ENCODE measurements at regions not wholly inside any gene's neighbourhood (a gene's known extent, or its start where the extent isn't known, plus 50 kb on each side); places are given as distances from the start of the nearest gene placed in this dataset.

DNA sequence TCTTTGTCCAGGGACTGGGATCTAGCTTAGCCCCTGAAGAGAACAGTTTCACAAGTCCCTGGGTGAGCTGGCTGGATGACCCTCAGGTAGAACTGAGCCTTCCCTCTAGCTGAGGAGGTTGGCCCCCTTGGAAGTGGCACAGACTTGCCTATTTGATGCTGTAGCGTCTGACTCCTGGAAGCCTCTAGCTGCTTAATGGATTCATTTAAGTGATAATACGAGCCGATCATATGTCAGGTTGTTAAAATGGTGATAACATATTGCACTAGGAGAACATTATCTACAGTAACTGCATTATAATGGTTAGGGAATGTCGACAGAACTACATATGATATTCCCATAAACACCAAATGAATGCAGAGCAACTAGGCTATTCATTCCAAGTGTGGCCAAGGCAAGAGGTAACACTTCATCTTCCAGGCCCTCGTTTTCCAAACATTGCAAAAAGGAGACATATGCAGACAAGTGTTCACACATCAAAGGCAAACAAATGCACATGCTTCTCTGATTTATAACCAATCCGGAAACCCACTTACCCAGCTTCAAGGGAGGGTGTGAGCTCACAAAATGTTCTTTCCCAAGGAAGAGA, 340.1 kb upstream of the PLXNA2 start:
- no peak for DNase-seq (ENCODE audit: low read depth, low spot score)

DNA sequence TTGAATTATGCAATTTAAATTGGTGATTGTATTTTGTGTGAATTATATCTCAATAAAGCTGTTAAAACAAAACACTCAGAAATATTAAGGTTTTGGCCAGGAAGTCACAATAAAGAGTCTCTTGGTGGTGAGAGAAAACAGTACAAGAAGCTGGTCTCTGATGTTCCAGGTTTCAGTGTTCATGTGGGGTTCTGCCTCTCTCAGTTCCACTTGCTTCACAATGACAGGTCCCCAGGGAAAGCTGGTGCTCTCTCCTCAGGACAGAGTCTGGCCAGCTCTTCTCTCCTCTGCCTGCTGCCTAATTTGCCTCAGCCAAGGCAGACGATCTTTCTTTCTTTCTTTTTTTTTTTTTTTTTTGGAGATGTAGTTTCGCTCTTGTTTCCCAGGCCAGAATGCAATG, 342.9 kb upstream of the PLXNA2 start:
- no peak for DNase-seq (ENCODE audit: low read depth, low spot score)

DNA sequence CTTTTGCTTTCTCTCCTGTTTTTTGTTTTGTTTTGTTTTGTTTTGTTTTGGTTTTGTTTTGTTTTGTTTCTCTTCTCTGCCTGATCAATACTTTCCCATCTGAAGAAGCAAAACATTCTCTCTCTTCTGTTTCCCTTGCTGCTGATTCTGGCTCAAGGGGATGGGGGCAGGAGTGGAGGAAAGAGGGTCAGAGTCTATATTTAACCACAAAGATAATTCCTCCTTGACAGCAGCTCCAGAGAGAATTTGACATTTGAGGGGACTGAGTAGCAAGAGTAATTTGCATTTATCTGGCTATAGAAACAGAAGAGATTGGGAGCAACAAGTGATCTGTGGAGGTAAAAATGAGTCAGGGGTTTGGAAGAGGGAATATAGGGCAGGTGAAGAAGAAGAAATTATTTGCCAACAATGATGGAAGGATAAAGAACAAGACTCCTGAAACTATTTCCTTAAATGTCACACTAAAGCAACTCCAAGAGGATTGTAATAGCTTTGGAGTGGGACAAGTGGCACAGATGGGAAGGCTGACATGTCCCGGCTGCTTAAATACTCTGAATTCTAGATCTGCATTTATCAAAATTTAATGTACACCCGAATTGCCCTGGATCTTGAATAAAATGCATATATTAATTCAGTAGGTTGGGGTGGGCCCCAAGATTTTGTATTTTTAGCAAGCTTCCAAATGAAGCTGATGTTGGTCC, 349.3 kb upstream of the PLXNA2 start:
- DNase-seq (ENCODE audit: low read depth, low spot score), result no peak

DNA sequence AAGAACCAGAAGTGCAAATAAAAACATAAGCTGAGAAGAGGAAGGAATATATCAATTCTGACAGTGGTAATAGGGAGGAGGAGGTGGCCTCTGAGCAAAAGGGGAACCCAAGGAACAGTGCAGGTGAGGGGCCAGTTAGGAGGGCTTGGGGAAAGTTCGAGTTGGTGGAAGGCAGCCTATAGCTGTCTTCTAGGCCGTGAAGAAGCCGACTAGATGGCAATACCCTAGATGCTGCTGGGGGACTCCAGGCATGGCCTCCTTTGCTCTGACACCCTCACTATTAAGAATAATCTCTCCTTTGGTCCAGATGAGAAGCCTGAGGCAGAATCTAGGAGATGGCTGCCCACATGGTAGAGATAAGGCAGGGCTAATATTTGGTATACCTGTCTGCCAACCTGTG, 351.1 kb upstream of the PLXNA2 start:
- DNase-seq (ENCODE audit: low read depth, low spot score), result no peak

DNA sequence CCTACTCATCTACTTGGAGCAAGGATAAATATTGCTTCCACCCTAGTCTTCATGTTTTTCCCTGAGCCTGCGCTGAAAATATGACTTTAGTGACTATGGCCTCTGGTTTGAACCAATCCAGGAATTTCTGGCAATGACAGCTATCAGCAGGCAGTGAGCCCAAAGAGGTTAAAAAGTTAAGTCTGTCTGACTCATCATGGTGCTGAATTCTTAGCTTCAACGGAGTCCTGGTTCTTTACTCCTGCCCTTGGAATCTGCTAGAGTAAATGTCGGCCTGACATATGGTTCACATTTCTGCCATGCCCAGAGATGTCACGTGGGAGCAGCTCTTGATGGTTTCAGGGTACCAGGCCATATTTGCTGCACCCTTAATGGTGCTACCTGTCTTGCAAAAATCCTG, 351.6 kb upstream of the PLXNA2 start:
- no peak for DNase-seq (ENCODE audit: low read depth, low spot score)

DNA sequence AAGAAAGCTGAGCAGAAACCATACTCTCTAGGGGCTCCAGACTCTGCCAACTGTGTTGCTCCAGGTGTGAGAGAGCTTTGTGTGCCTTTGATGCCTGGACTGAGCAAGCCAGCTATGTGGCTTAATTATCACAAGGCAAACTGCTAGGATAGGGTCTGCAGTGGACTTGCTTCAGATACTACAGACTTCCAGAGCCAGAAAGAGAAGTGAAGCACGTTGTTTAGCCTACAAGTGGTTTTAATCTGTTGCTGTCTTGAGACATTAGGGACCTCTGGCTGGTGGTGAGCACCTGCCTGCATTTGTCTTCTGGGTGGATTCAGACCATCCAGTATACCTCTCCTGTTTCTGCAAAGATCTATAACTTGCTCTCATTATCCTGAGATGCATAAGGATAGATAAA, 353.4 kb upstream of the PLXNA2 start:
- DNase-seq (ENCODE audit: low read depth, low spot score), result no peak

GRCh38 chr1:208598021-208598420, 353.8 kb upstream of the PLXNA2 start:
- no peak for DNase-seq (ENCODE audit: low read depth, low spot score)

GRCh38 chr1:208599063-208599462, 354.9 kb upstream of the PLXNA2 start:
- DNase-seq (ENCODE audit: low read depth, low spot score), result no peak

- DNase-seq (ENCODE audit: low read depth, low spot score), result no peak
Observed at GRCh38 chr1:208600456-208601190, 356.4 kb upstream of the PLXNA2 start.

DNA sequence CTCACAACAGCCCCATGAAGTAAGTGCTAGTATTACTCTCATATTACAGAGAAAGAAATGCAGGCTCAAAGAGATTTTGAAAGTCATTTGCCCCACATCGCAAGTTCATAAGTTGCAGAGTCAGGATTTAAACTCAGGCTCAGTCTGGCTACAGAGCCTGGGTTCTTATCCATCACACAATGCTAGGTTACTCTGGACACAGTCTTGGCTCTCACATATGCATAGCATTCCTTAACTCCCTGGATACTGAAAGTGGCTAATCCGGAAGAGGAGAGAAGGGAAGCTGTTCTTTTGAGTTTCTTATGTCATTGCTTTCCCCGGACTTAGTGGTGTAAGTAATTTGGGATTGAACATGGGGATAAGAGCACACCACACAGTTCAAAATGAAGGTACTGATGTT, 357.4 kb upstream of the PLXNA2 start:
- no peak for DNase-seq (ENCODE audit: low read depth, low spot score)

DNA sequence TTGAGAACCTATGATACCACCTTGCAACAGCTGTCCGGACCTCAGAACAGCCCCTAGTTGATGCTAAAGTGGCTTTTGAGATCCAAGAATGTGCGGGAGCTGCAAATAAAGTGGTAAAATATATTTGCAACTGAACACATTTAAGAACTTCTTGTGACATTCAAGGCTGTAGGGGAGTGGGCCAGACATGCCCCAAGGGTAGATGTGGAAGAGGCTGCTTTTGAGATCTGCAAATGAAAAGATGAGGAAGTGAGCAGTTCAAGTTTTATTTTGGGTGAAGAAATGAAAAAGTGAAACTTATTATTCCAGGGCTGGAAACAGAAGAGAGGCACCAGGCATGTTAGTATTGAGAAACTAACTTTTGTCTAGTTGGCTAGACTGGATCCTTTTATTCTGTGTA, 359.5 kb upstream of the PLXNA2 start:
- no peak for DNase-seq (ENCODE audit: low read depth, low spot score)

DNA sequence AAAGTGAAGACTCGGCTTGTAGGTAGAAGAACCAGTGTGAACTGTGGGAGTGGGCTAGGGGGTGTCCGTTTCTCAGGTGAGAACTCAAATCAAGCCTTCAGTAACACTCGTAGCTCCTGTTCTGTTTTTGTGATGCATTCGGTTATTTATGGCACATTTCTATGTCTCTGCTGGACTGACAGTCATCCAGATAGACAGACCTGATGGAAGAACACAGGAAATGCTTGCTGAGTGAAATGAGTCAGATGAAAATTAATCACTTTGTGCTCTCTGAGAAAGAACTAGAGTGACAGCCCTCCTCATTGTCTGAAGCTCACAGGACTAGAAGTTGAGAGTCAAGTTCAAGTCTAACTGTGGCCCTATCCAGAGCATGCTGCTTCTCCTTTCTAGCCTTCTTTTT, 360.1 kb upstream of the PLXNA2 start:
- DNase-seq (ENCODE audit: low read depth, low spot score), result no peak

DNA sequence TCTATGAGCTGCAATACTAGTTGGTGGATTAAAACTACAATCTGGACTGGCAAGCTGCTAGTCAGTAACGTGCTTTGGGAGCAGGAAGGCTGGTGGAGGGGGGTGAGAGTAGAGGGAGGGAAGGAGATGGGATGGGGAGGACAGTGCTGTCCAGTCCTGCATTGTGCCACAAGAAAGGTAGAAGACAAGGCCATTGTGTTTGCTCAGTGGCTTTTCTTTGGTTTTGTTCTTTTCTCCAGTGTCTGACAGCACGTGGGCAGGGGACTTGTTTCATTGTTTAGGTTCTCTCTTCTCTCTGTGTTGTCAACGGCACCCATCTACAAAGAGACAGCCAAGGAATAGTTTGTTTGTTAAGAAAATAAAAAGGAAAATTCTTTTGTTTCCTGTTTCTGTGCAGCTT, 362.8 kb upstream of the PLXNA2 start:
- DNase-seq (ENCODE audit: low read depth, low spot score), result no peak

DNA sequence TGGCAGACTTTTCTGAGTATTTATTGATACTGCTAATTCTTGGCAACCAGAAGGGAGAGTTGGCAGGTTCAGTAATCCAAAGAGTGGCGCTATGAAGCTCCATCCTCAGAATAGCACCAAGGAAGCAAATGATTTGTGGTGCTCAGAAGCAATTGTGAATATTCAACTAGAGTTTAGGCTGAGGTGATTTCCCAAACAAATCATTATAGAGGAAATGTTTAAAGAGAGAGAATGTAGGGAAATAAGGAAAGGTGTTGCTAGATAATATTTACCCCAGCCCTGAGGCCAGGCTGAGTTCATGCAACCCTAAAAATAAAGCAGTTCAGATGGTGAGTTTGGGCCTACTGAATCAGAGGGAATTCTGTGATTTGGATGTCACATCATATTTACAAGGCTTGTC, 363.4 kb upstream of the PLXNA2 start:
- DNase-seq (ENCODE audit: low read depth, low spot score), result no peak

- no peak for DNase-seq (ENCODE audit: low read depth, low spot score)
Observed at GRCh38 chr1:208614610-208615009, 370.4 kb upstream of the PLXNA2 start.

DNA sequence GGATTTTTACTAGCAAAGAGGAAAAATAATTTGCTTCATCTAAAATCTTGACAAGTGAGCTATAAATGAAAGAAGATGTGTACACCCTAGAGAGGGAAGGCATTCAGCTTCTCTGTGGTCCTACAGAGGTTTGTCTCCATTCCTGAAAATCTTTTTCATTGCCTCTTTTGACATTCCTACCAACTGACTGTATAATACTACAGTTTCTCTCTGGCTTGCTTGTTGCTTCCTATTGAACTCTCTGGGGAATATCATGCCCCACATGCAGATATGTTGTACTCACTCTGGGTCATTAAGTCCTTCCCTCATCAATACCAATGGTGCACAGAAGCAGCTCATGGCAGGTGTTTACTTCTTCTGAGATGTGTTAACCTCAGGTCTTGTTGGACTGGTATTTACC, 371.2 kb upstream of the PLXNA2 start:
- no peak for DNase-seq (ENCODE audit: low read depth, low spot score)

DNA sequence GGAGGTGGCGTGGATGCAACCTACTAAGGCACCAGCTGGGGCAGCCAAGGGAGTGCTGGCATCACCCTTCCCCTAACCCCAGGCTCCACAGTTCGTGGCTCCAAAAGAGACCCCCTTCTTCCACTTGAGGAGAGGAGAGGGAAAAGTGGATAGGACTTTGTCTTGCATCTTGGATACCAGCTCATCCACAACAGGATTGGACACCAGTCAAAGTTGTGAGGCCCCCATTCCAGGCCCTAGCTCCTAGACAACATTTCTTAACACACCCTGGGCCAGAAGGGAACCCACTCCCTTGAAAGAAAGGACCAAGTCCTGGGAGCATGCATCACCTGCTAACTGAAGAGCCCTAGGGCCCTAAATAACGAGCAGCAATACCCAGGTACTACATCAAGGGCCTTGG, 372.6 kb upstream of the PLXNA2 start:
- DNase-seq (ENCODE audit: low read depth, low spot score), result no peak

DNA sequence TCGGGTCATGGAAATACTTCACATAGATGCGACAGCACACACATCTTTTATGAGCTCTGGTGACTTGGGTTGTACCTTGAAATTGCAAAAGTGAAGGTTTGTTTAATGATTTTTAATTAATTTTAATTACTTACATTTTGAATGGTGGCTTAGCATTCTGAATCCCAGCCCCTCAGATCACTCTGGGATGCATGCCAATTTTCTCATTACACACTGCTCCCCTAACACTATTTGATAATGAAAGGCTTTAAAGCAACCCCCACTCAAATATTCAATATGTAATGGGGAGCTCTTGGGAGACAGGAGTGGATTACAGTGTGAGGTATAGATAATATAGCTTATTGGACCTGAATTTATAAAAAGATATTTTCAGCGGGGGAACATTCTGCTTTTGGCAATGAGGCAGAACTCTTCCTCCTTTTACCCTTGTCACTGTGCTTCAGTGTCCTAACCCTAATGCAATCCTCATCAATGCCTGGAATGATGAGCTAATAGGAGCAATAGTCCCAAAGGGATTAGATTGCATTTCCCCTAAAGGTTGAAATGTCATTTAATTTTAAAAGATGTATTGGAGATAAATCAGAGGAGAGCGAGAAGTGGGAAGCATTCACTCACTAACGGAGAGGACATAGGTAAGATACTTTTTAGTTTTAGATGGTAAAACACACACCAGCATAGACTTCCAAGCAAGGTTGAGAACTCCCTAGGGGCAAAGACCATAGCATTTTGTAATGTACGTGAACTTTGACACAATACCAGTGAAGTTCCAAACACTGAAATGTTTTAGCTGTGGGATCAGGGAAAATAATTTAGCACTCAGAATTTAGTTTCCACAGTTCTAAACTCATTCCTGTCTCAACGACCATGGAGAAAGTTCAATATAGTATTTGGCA, 384.1 kb upstream of the PLXNA2 start:
- DNase-seq (ENCODE audit: low read depth, low spot score), result no peak

GRCh38 chr1:208631092-208631491, 386.9 kb upstream of the PLXNA2 start:
- no peak for DNase-seq (ENCODE audit: low read depth, low spot score)

DNA sequence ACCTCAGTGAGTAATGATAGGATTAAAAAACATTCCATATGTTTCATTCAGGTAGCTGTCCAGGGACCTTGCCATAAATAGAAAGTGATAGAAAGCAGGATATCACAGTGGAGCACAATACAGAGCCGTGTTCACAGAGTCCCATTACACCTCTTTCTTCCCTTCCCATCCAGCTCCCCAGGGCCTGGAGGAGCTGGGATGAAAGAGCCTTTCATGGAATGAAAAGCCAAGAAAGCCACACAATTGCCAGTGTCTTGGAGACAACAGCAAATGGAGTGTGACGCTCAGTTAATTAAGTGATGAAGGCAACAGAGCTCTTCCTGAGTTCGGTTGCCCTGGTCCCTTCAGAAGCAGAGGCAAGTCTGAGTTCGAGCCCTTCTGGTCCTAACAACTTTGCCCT, 387.3 kb upstream of the PLXNA2 start:
- no peak for DNase-seq (ENCODE audit: low read depth, low spot score)

- no peak for DNase-seq (ENCODE audit: low read depth, low spot score)
Observed at GRCh38 chr1:208634346-208635140, 390.4 kb upstream of the PLXNA2 start.

Data from iPS DF 19.7 (cell line).